ENCODE measurements at regions not wholly inside any gene's neighbourhood (a gene's known extent, or its start where the extent isn't known, plus 50 kb on each side); places are given as distances from the start of the nearest gene placed in this dataset.

DNA sequence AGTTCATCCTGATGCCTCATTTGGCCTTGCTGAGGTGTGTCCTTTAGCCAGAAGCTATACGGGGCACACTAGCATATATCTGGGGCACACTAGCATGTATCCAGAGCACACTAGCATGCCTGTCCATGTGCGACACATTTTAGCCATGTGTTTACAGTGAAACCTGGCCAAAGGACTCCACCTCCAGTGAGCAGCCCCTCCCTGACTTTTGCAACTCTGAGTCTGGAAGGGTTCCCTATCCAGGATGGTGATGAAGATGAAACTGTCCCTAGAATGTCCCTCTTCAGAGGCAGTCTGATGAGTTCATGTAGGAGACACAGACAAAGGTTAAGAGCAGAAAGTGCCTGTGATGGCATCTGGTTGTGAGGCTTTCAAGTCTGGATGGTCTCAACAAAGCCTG is 61.4 kb upstream of the LGALSL start:
- H3K79me1 ChIP-seq (replicated peaks; ENCODE audit: low read length, poor library complexity, severe bottlenecking), result no peaks in the 10 kb centered on the region
- no peaks in the 10 kb centered on the region for H3K36me3 ChIP-seq (ENCODE audit: control insufficient read depth in 1 of 2, insufficient read depth in 2 of 2, low read depth in 1 of 2, low read length in 2 of 2)
- H2BK15ac ChIP-seq (ENCODE audit: low read depth, poor library complexity, severe bottlenecking), result no peak overlapping the region
- H3K27me3 ChIP-seq (ENCODE audit: control insufficient read depth in 1 of 2, insufficient read depth in 1 of 2, low read length in 2 of 2), result peaks cover 4 to 11% of the 10 kb centered on the region in 2 experiments
- H3K9me3 ChIP-seq (ENCODE audit: control insufficient read depth, low read length), result peaks cover 14% of the 10 kb centered on the region
- DNase-seq, result no peak
- no peak overlapping the region for H3K4ac ChIP-seq (ENCODE audit: low read depth in 1 of 2, low read length in 2 of 2)
- H3K4me1 ChIP-seq (ENCODE audit: control insufficient read depth, insufficient read depth, low read depth, low read length), result no peaks in the 10 kb centered on the region
- 89% methylated on average over 2 of the region's 2 CpGs for WGBS
- H2BK120ac ChIP-seq (ENCODE audit: low read depth, low read length), result no peak overlapping the region
- H4K8ac ChIP-seq (ENCODE audit: low read length), result no peak overlapping the region
- H3K9ac ChIP-seq (ENCODE audit: low read length), result no peak overlapping the region
- no peak overlapping the region for H3K18ac ChIP-seq (ENCODE audit: low read depth in 1 of 2, low read length in 2 of 2)
- H4K91ac ChIP-seq (ENCODE audit: low read length), result no peak overlapping the region
- no peak overlapping the region for H3K27ac ChIP-seq (ENCODE audit: low read length, poor library complexity, severe bottlenecking)
- no peak overlapping the region for H2BK5ac ChIP-seq (ENCODE audit: low read depth, low read length, poor library complexity, severe bottlenecking)
- H3K4me3 ChIP-seq (ENCODE audit: insufficient read depth in 1 of 2, low read depth in 1 of 2, low read length in 2 of 2), result no peak overlapping the region
- no peak overlapping the region for H2BK12ac ChIP-seq (ENCODE audit: low read length in 2 of 2)
- no peak overlapping the region for H3K4me2 ChIP-seq (ENCODE audit: low read length, poor library complexity, severe bottlenecking)
- H3K23ac ChIP-seq (ENCODE audit: low read length in 2 of 2), result no peak overlapping the region
- no peak overlapping the region for H2AFZ ChIP-seq (ENCODE audit: low read depth, low read length)
- H2AK5ac ChIP-seq (ENCODE audit: low read length, severe bottlenecking), result no peak overlapping the region
- no peak overlapping the region for H3K14ac ChIP-seq (ENCODE audit: low read length in 2 of 2)

DNA sequence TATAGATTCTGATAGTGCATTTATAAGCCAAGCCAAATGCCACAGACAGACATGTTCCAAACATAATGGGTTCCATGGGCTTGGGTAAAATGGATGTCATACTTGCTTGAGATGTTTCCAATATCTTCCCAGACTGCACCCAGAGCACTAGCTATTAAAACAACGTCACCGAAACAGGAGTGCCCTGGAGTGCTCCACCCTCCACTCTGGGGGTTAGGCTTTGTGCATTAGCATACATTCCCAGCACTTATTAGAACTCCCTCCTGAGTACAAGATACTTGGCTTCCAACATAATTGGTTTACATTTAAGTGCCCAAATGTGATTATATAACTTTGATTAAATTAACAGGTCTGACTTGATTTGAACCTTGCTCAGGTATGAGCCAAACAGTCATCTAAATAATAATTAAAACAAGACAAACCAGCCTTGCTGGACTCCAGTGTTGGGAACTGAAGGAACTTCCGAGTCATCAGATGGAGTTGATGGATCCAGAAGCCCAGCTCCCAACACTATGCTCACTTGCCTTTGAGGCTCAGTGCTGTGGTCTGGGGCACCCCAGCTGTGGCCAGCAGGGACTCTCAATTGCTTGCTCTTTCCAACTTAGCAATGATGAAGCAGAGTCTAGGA is 60.5 kb upstream of the LGALSL start:
- no peak overlapping the region for H4K8ac ChIP-seq (ENCODE audit: low read length)
- H2AFZ ChIP-seq (ENCODE audit: low read depth, low read length), result no peak overlapping the region
- WGBS, result 96% methylated on average over 3 of the region's 3 CpGs

DNA sequence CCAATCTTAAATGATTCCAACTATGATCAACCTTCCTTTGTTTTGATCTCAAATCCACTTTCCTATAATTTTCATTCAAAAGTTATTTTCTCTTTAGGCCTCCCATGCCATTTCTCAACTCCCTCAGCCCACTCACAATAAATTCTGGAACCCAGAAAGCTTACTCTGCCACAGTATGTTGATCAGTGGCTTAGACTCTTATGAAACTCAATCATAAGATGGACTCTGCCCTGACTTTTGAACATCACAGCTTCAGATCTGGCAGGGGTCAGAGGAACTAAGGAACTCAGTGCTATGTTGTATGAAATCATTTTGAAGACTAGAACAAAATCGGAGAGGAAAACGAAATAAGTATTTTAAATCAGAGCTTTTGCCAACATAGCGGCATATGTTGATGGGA is 59.8 kb upstream of the LGALSL start:
- Histone ChIP-seq H3K14ac (ENCODE audit: low read length in 2 of 2) (no peak overlapping the region), H3K4me2 (ENCODE audit: low read length, poor library complexity, severe bottlenecking) (no peak overlapping the region), H2BK5ac (ENCODE audit: low read depth, low read length, poor library complexity, severe bottlenecking) (no peak overlapping the region), H3K9me3 (ENCODE audit: control insufficient read depth, low read length) (peaks cover 14% of the 10 kb centered on the region), H3K4me3 (ENCODE audit: insufficient read depth in 1 of 2, low read depth in 1 of 2, low read length in 2 of 2) (no peak overlapping the region), H3K27me3 (ENCODE audit: control insufficient read depth in 1 of 2, insufficient read depth in 1 of 2, low read length in 2 of 2) (peaks cover 4 to 16% of the 10 kb centered on the region in 2 experiments), H2BK15ac (ENCODE audit: low read depth, poor library complexity, severe bottlenecking) (no peak overlapping the region), H2AK5ac (ENCODE audit: low read length, severe bottlenecking) (no peak overlapping the region), H4K91ac (ENCODE audit: low read length) (no peak overlapping the region), H2BK120ac (ENCODE audit: low read depth, low read length) (no peak overlapping the region), H3K4me1 (ENCODE audit: control insufficient read depth, insufficient read depth, low read depth, low read length) (no peaks in the 10 kb centered on the region), H2AFZ (ENCODE audit: low read depth, low read length) (no peak overlapping the region), H3K36me3 (ENCODE audit: control insufficient read depth in 1 of 2, insufficient read depth in 2 of 2, low read depth in 1 of 2, low read length in 2 of 2) (no peaks in the 10 kb centered on the region), H3K18ac (ENCODE audit: low read depth in 1 of 2, low read length in 2 of 2) (no peak overlapping the region), H4K8ac (ENCODE audit: low read length) (no peak overlapping the region), H3K27ac (ENCODE audit: low read length, poor library complexity, severe bottlenecking) (no peak overlapping the region), H3K4ac (ENCODE audit: low read depth in 1 of 2, low read length in 2 of 2) (no peak overlapping the region), H3K79me1 (replicated peaks; ENCODE audit: low read length, poor library complexity, severe bottlenecking) (no peaks in the 10 kb centered on the region), H2BK12ac (ENCODE audit: low read length in 2 of 2) (no peak overlapping the region), H3K9ac (ENCODE audit: low read length) (no peak overlapping the region), H3K23ac (ENCODE audit: low read length in 2 of 2) (no peak overlapping the region)
- 98% methylated on average over 3 of the region's 3 CpGs for whole genome bisulfite sequencing
- DNase-seq, result no peak

More for the DNA sequence above, 60.5 kb upstream of the LGALSL start:
- H3K4me1 ChIP-seq (ENCODE audit: control insufficient read depth, insufficient read depth, low read depth, low read length), result no peaks in the 10 kb centered on the region
- no peak overlapping the region for H3K23ac ChIP-seq (ENCODE audit: low read length in 2 of 2)
- no peak overlapping the region for H4K91ac ChIP-seq (ENCODE audit: low read length)
- no peak overlapping the region for H2BK120ac ChIP-seq (ENCODE audit: low read depth, low read length)
- H2AK5ac ChIP-seq (ENCODE audit: low read length, severe bottlenecking), result no peak overlapping the region
- no peak overlapping the region for H3K18ac ChIP-seq (ENCODE audit: low read depth in 1 of 2, low read length in 2 of 2)
- H3K14ac ChIP-seq (ENCODE audit: low read length in 2 of 2), result no peak overlapping the region
- H3K9me3 ChIP-seq (ENCODE audit: control insufficient read depth, low read length), result peaks cover 14% of the 10 kb centered on the region
- H3K9ac ChIP-seq (ENCODE audit: low read length), result no peak overlapping the region
- no peak overlapping the region for H3K27ac ChIP-seq (ENCODE audit: low read length, poor library complexity, severe bottlenecking)
- H3K4me3 ChIP-seq (ENCODE audit: insufficient read depth in 1 of 2, low read depth in 1 of 2, low read length in 2 of 2), result no peak overlapping the region
- H3K79me1 ChIP-seq (replicated peaks; ENCODE audit: low read length, poor library complexity, severe bottlenecking), result no peaks in the 10 kb centered on the region
- DNase-seq, result no peak
- no peak overlapping the region for H3K4me2 ChIP-seq (ENCODE audit: low read length, poor library complexity, severe bottlenecking)
- H2BK15ac ChIP-seq (ENCODE audit: low read depth, poor library complexity, severe bottlenecking), result no peak overlapping the region
- H2BK12ac ChIP-seq (ENCODE audit: low read length in 2 of 2), result no peak overlapping the region
- peaks cover 4 to 11% of the 10 kb centered on the region in 2 experiments for H3K27me3 ChIP-seq (ENCODE audit: control insufficient read depth in 1 of 2, insufficient read depth in 1 of 2, low read length in 2 of 2)
- no peaks in the 10 kb centered on the region for H3K36me3 ChIP-seq (ENCODE audit: control insufficient read depth in 1 of 2, insufficient read depth in 2 of 2, low read depth in 1 of 2, low read length in 2 of 2)
- no peak overlapping the region for H2BK5ac ChIP-seq (ENCODE audit: low read depth, low read length, poor library complexity, severe bottlenecking)
- no peak overlapping the region for H3K4ac ChIP-seq (ENCODE audit: low read depth in 1 of 2, low read length in 2 of 2)

DNA sequence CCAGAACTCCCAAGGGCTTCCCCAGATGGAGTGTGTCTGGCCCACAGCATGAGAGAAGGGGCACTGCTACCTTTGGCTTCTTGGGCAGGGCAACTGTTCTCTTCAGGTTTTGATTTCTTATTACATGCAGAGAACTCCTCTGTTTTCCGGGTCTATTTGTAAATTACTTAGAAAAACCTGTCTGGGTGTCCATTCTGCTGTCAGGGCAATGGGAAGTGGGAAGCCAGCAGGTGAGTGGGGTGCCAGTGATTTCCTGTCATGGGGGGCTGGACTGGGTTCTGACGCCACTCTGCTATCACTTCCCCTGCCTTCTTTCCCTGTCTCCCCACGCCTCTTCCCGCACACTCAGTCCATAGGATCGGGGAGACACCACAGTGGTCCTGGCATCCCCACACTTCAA is 58.0 kb upstream of the LGALSL start:
- Histone ChIP-seq H3K9ac (ENCODE audit: low read length) (no peak overlapping the region), H3K79me1 (replicated peaks; ENCODE audit: low read length, poor library complexity, severe bottlenecking) (no peaks in the 10 kb centered on the region), H3K4me3 (ENCODE audit: insufficient read depth in 1 of 2, low read depth in 1 of 2, low read length in 2 of 2) (no peak overlapping the region), H2BK12ac (ENCODE audit: low read length in 2 of 2) (no peak overlapping the region), H2BK15ac (ENCODE audit: low read depth, poor library complexity, severe bottlenecking) (no peak overlapping the region), H3K27ac (ENCODE audit: low read length, poor library complexity, severe bottlenecking) (no peak overlapping the region), H3K27me3 (ENCODE audit: control insufficient read depth in 1 of 2, insufficient read depth in 1 of 2, low read length in 2 of 2) (peaks cover 4 to 17% of the 10 kb centered on the region in 2 experiments), H3K14ac (ENCODE audit: low read length in 2 of 2) (no peak overlapping the region), H2AK5ac (ENCODE audit: low read length, severe bottlenecking) (no peak overlapping the region), H4K8ac (ENCODE audit: low read length) (no peak overlapping the region), H3K36me3 (ENCODE audit: control insufficient read depth in 1 of 2, insufficient read depth in 2 of 2, low read depth in 1 of 2, low read length in 2 of 2) (no peaks in the 10 kb centered on the region), H3K4me1 (ENCODE audit: control insufficient read depth, insufficient read depth, low read depth, low read length) (peaks cover 2% of the 10 kb centered on the region), H2AFZ (ENCODE audit: low read depth, low read length) (no peak overlapping the region), H2BK5ac (ENCODE audit: low read depth, low read length, poor library complexity, severe bottlenecking) (no peak overlapping the region), H4K91ac (ENCODE audit: low read length) (no peak overlapping the region), H2BK120ac (ENCODE audit: low read depth, low read length) (no peak overlapping the region), H3K4me2 (ENCODE audit: low read length, poor library complexity, severe bottlenecking) (no peak overlapping the region), H3K9me3 (ENCODE audit: control insufficient read depth, low read length) (peaks cover 12% of the 10 kb centered on the region), H3K4ac (ENCODE audit: low read depth in 1 of 2, low read length in 2 of 2) (no peak overlapping the region), H3K23ac (ENCODE audit: low read length in 2 of 2) (no peak overlapping the region), H3K18ac (ENCODE audit: low read depth in 1 of 2, low read length in 2 of 2) (no peak overlapping the region)
- 91% methylated on average over 5 of the region's 5 CpGs for WGBS
- DNase-seq, result no peak
